Loucy (cell line): ENCODE measurements at regions not wholly inside any gene's neighbourhood (a gene's known extent, or its start where the extent isn't known, plus 50 kb on each side); places are given as distances from the start of the nearest gene placed in this dataset.

Source experiments
- CTCF ChIP-seq: fragments of 200-600 bp; sonication (generic); conservative IDR thresholded peaks from 2 replicates; pipeline ENCODE4 v1.5.1; 2014; ENCODE audit warnings: mild to moderate bottlenecking, antibody characterized with exemption, low read length
- EZH2phosphoT487 ChIP-seq: fragments of 200-600 bp; IDR thresholded peaks from 2 replicates; pipeline ENCODE4 v1.6.1; 2018; ENCODE audit warnings: antibody characterized with exemption, mild to moderate bottlenecking, moderate library complexity, borderline replicate concordance

GRCh38 chr6:19337101-19337500, 500.1 kb upstream of the ID4 start:
- no peak for TF ChIP-seq CTCF
- no peak for TF ChIP-seq EZH2phosphoT487
